PC-9 (cell line): ENCODE measurements at regions not wholly inside any gene's neighbourhood (a gene's known extent, or its start where the extent isn't known, plus 50 kb on each side); places are given as distances from the start of the nearest gene placed in this dataset.

Source experiments
- BruUV-seq: library from RNA; stranded (reverse); fragments of 400-500 nt; replicated peaks from 2 replicates; lab custom pipeline; 2021; lab: Mats Ljungman, UMichigan
- CTCF ChIA-PET: fragments of 300-600 bp; sonication (Branson Sonifier 250); formaldehyde crosslinking; loops from one replicate; lab custom pipeline; 2022; ENCODE audit warnings: antibody characterized with exemption; lab: Charles Lee
- POLR2A ChIA-PET: fragments of 300-600 bp; sonication (Branson Sonifier 250); formaldehyde crosslinking; loops from one replicate; lab custom pipeline; 2022; ENCODE audit warnings: antibody characterized with exemption; ENCODE audit not compliant: unreplicated experiment; lab: Charles Lee
- DNase-seq, 2 experiments: peaks; one replicate each; pipeline versions ENCODE4 v3.0.0 to v3.0.0-alpha.2; 2015 to 2022; ENCODE audit warnings: mixed read lengths in 1 of 2
- H2AFZ ChIP-seq: fragments of 200-600 bp; sonication (generic); 2 replicates; pipeline ENCODE4 v1.8.1; 2017; ENCODE audit warnings: antibody characterized with exemption
- H3F3A ChIP-seq: fragments of 200-600 bp; sonication (generic); 2 replicates; pipeline ENCODE4 v1.8.1; 2017; ENCODE audit warnings: antibody characterized with exemption, mild to moderate bottlenecking, low read depth; ENCODE audit not compliant: insufficient read depth
- H3K27ac ChIP-seq: fragments of 200-600 bp; sonication (generic); 2 replicates; pipeline ENCODE4 v1.6.1; 2016; ENCODE audit warnings: mixed run types
- H3K27me3 ChIP-seq: fragments of 200-600 bp; sonication (generic); 2 replicates; pipeline ENCODE4 v1.6.1; 2016; ENCODE audit warnings: low read depth, mixed run types; ENCODE audit not compliant: insufficient read depth
- H3K36me3 ChIP-seq: fragments of 200-600 bp; sonication (generic); 2 replicates; pipeline ENCODE4 v1.6.1; 2016; ENCODE audit warnings: low read depth, mixed run types
- H3K4me1 ChIP-seq: fragments of 200-600 bp; sonication (generic); replicated peaks from 2 replicates; pipeline ENCODE4 v1.6.1; 2016; ENCODE audit warnings: mixed run types; ENCODE audit not compliant: insufficient read depth
- H3K4me2 ChIP-seq: fragments of 200-600 bp; sonication (generic); 2 replicates; pipeline ENCODE4 v1.6.1; 2017; ENCODE audit warnings: mixed run types
- H3K4me3 ChIP-seq: fragments of 200-600 bp; sonication (generic); 2 replicates; pipeline ENCODE4 v1.6.1; 2016; ENCODE audit warnings: mixed run types
- H3K79me2 ChIP-seq: fragments of 200-600 bp; sonication (generic); 2 replicates; pipeline ENCODE4 v1.6.1; 2017; ENCODE audit warnings: low read depth, mixed run types
- H3K9me2 ChIP-seq: fragments of 200-600 bp; sonication (generic); 2 replicates; pipeline ENCODE4 v1.8.1; 2017; ENCODE audit warnings: mild to moderate bottlenecking; ENCODE audit not compliant: insufficient read depth
- H3K9me3 ChIP-seq: fragments of 200-600 bp; sonication (generic); 2 replicates; pipeline ENCODE4 v1.8.1; 2016; ENCODE audit warnings: low read depth; ENCODE audit not compliant: insufficient read depth
- H4K20me1 ChIP-seq: fragments of 200-600 bp; sonication (generic); 2 replicates; pipeline ENCODE4 v1.8.1; 2017; ENCODE audit not compliant: insufficient read depth
- CTCF ChIP-seq: fragments of 200-600 bp; sonication (generic); conservative IDR thresholded peaks from 2 replicates; pipeline ENCODE4 v1.6.1; 2017; ENCODE audit warnings: mixed run types, antibody characterized with exemption, mild to moderate bottlenecking, moderate library complexity
- EZH2 ChIP-seq: fragments of 200-600 bp; sonication (generic); IDR thresholded peaks from 2 replicates; pipeline ENCODE4 v1.8.0; 2017; ENCODE audit warnings: antibody characterized with exemption, low read depth
- intact Hi-C: fragments of 100-400 bp; cut with micrococcal nuclease; formaldehyde crosslinking; loops from one replicate; pipeline ENCODE4 v1.10.0; 2022; ENCODE audit not compliant: unreplicated experiment

GRCh38 chr18:32588191-32588590 lies 117.5 kb upstream of the GAREM1 start:
- TF ChIP-seq EZH2 (no peak), CTCF (no peak)
- Histone ChIP-seq H3F3A (no peaks in the 10 kb centered on the region), H3K9me3 (no peaks in the 10 kb centered on the region), H4K20me1 (no peaks in the 10 kb centered on the region), H3K27me3 (no peaks in the 10 kb centered on the region), H3K27ac (no peak overlapping the region), H2AFZ (no peak overlapping the region), H3K4me3 (no peak overlapping the region), H3K79me2 (no peaks in the 10 kb centered on the region), H3K9me2 (no peaks in the 10 kb centered on the region), H3K36me3 (no peaks in the 10 kb centered on the region), H3K4me2 (no peak overlapping the region), H3K4me1 (no peaks in the 10 kb centered on the region)
- intact Hi-C loops: no loop called here
- POLR2A ChIA-PET: no interaction called here
- BruUV-seq: no TSS peak
- DNase-seq: no peak
- CTCF ChIA-PET: no interaction called here

GRCh38 chr18:32583431-32583830 lies 112.7 kb upstream of the GAREM1 start:
- Histone ChIP-seq H3K27me3 (no peaks in the 10 kb centered on the region), H3K4me1 (no peaks in the 10 kb centered on the region), H3K9me3 (no peaks in the 10 kb centered on the region), H3K4me3 (no peak overlapping the region), H3K79me2 (no peaks in the 10 kb centered on the region), H3K9me2 (no peaks in the 10 kb centered on the region), H4K20me1 (no peaks in the 10 kb centered on the region), H3K36me3 (no peaks in the 10 kb centered on the region), H2AFZ (no peak overlapping the region), H3K4me2 (no peak overlapping the region), H3F3A (no peaks in the 10 kb centered on the region), H3K27ac (no peak overlapping the region)
- TF ChIP-seq CTCF: no peak
- no peak for TF ChIP-seq EZH2
- CTCF ChIA-PET: no interaction called here
- BruUV-seq: no TSS peak
- POLR2A ChIA-PET: no interaction called here
- DNase-seq: no peak
- intact Hi-C loops: no loop called here

- CTCF ChIA-PET: no interaction called here
- H3K4me1 ChIP-seq: no peaks in the 10 kb centered on the region
- BruUV-seq: no TSS peak
- no peak overlapping the region for H3K4me3 ChIP-seq
- H3K9me3 ChIP-seq: no peaks in the 10 kb centered on the region
- no peaks in the 10 kb centered on the region for H3K36me3 ChIP-seq
- H3F3A ChIP-seq: no peaks in the 10 kb centered on the region
- H4K20me1 ChIP-seq: no peaks in the 10 kb centered on the region
- POLR2A ChIA-PET: no interaction called here
- no peak for DNase-seq
- no peaks in the 10 kb centered on the region for H3K9me2 ChIP-seq
- H3K4me2 ChIP-seq: no peak overlapping the region
- intact Hi-C loops: no loop called here
- no peak for TF ChIP-seq CTCF
- H3K79me2 ChIP-seq: no peaks in the 10 kb centered on the region
- no peaks in the 10 kb centered on the region for H3K27me3 ChIP-seq
- H2AFZ ChIP-seq: no peak overlapping the region
- H3K27ac ChIP-seq: no peak overlapping the region
Measured at GRCh38 chr18:32582455-32582854, 111.8 kb upstream of the GAREM1 start.
